ENCODE measurements at regions not wholly inside any gene's neighbourhood (a gene's known extent, or its start where the extent isn't known, plus 50 kb on each side); places are given as distances from the start of the nearest gene placed in this dataset.

- no peak for TF ChIP-seq EP300 (IDR thresholded peaks at IDR 0.05; ENCODE audit: borderline replicate concordance)
- TF ChIP-seq CREB1 (IDR thresholded peaks at IDR 0.05; ENCODE audit: low read depth): no peak
- TF ChIP-seq USF1 (IDR thresholded peaks at IDR 0.05): no peak
- no peak for TF ChIP-seq EGR1 (IDR thresholded peaks at IDR 0.05)
- no peak for TF ChIP-seq TAF1 (IDR thresholded peaks at IDR 0.05; ENCODE audit: low read depth)
- TF ChIP-seq, protein P1, sequence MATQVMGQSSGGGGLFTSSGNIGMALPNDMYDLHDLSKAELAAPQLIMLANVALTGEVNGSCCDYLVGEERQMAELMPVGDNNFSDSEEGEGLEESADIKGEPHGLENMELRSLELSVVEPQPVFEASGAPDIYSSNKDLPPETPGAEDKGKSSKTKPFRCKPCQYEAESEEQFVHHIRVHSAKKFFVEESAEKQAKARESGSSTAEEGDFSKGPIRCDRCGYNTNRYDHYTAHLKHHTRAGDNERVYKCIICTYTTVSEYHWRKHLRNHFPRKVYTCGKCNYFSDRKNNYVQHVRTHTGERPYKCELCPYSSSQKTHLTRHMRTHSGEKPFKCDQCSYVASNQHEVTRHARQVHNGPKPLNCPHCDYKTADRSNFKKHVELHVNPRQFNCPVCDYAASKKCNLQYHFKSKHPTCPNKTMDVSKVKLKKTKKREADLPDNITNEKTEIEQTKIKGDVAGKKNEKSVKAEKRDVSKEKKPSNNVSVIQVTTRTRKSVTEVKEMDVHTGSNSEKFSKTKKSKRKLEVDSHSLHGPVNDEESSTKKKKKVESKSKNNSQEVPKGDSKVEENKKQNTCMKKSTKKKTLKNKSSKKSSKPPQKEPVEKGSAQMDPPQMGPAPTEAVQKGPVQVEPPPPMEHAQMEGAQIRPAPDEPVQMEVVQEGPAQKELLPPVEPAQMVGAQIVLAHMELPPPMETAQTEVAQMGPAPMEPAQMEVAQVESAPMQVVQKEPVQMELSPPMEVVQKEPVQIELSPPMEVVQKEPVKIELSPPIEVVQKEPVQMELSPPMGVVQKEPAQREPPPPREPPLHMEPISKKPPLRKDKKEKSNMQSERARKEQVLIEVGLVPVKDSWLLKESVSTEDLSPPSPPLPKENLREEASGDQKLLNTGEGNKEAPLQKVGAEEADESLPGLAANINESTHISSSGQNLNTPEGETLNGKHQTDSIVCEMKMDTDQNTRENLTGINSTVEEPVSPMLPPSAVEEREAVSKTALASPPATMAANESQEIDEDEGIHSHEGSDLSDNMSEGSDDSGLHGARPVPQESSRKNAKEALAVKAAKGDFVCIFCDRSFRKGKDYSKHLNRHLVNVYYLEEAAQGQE (IDR thresholded peaks at IDR 0.05; ENCODE audit: low read depth): no peak
- no peak for TF ChIP-seq TCF12 (IDR thresholded peaks at IDR 0.05; ENCODE audit: low read depth)
- TF ChIP-seq RAD21 (IDR thresholded peaks at IDR 0.05; ENCODE audit: low read depth): no peak
- no peak for TF ChIP-seq YY1 (IDR thresholded peaks at IDR 0.05; ENCODE audit: low read depth)
These were observed 652.0 kb upstream of the CELF2 start for GRCh38 chr10:10365676-10366075.

- TF ChIP-seq RAD21 (IDR thresholded peaks at IDR 0.05; ENCODE audit: low read depth): no peak
These were observed 650.8 kb upstream of the CELF2 start for GRCh38 chr10:10366836-10367235.

GRCh38 chr10:10367264-10367663 lies 650.4 kb upstream of the CELF2 start:
- no peak for TF ChIP-seq CEBPB (IDR thresholded peaks at IDR 0.05)
- TF ChIP-seq CREB1 (IDR thresholded peaks at IDR 0.05; ENCODE audit: low read depth): no peak
- no peak for TF ChIP-seq TEAD4 (IDR thresholded peaks at IDR 0.05)
- TF ChIP-seq USF1 (IDR thresholded peaks at IDR 0.05): no peak
- TF ChIP-seq TAF1 (IDR thresholded peaks at IDR 0.05; ENCODE audit: low read depth): no peak
- no peak for TF ChIP-seq RAD21 (IDR thresholded peaks at IDR 0.05; ENCODE audit: low read depth)
- TF ChIP-seq EP300 (IDR thresholded peaks at IDR 0.05; ENCODE audit: borderline replicate concordance): no peak
- TF ChIP-seq YY1 (IDR thresholded peaks at IDR 0.05; ENCODE audit: low read depth): no peak
- TF ChIP-seq, protein P1 (IDR thresholded peaks at IDR 0.05; ENCODE audit: low read depth): no peak
- no peak for TF ChIP-seq FOXM1 (IDR thresholded peaks at IDR 0.05; ENCODE audit: borderline replicate concordance, low read depth)
- TF ChIP-seq EGR1 (IDR thresholded peaks at IDR 0.05): no peak
- TF ChIP-seq TCF12 (IDR thresholded peaks at IDR 0.05; ENCODE audit: low read depth): no peak
- TF ChIP-seq NFIC (IDR thresholded peaks at IDR 0.05): no peak
- no peak for TF ChIP-seq ZBTB7A (IDR thresholded peaks at IDR 0.05; ENCODE audit: low read depth)
- TF ChIP-seq MAX (IDR thresholded peaks at IDR 0.05): no peak

DNA sequence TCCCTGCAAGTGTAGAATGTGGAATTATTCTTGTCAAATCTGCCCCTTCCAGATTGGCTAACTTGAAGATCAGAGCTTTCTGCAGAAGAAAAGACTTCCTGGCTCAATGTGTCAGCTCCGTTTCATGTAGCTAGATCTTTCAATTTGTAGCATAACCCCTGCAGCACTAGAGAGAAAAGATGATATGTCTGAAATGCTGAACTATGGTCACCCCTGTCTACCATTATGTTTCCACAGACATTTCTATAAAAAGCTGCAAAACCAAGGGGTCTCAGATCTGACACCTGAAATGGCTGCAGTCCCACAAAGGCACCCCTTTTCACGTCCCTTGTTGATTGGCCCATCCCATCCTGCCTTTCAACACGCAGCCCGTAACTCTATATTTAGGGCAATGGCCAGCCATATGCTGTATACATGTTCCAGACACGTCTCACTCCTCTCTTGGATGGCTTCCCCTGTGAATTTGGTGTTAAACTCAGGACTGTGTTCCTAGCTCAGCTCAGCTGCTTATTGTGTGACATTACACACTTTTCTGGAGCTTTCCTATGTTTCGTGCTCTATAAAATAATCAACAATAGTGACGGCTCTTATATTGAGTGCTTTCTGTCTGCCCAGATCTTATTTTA lies 648.6 kb upstream of the CELF2 start:
- TF ChIP-seq ZBTB7A (IDR thresholded peaks at IDR 0.05; ENCODE audit: low read depth): no peak
- TF ChIP-seq CREB1 (IDR thresholded peaks at IDR 0.05; ENCODE audit: low read depth): no peak
- TF ChIP-seq YY1 (IDR thresholded peaks at IDR 0.05; ENCODE audit: low read depth): no peak
- no peak for TF ChIP-seq TCF12 (IDR thresholded peaks at IDR 0.05; ENCODE audit: low read depth)
- TF ChIP-seq EGR1 (IDR thresholded peaks at IDR 0.05): no peak
- no peak for TF ChIP-seq CEBPB (IDR thresholded peaks at IDR 0.05)
- TF ChIP-seq EP300 (IDR thresholded peaks at IDR 0.05; ENCODE audit: borderline replicate concordance): no peak

- TF ChIP-seq MAX (IDR thresholded peaks at IDR 0.05) (no peak), EGR1 (IDR thresholded peaks at IDR 0.05) (no peak), RAD21 (IDR thresholded peaks at IDR 0.05; ENCODE audit: low read depth) (no peak), YY1 (IDR thresholded peaks at IDR 0.05; ENCODE audit: low read depth) (no peak)
These were observed 631.8 kb upstream of the CELF2 start for GRCh38 chr10:10385831-10386230.

- TF ChIP-seq, protein P1 (IDR thresholded peaks at IDR 0.05; ENCODE audit: low read depth): no peak
- no peak for TF ChIP-seq MAX (IDR thresholded peaks at IDR 0.05)
- TF ChIP-seq FOXM1 (IDR thresholded peaks at IDR 0.05; ENCODE audit: borderline replicate concordance, low read depth): no peak
- TF ChIP-seq EGR1 (IDR thresholded peaks at IDR 0.05): no peak
- no peak for TF ChIP-seq CEBPB (IDR thresholded peaks at IDR 0.05)
- no peak for TF ChIP-seq EP300 (IDR thresholded peaks at IDR 0.05; ENCODE audit: borderline replicate concordance)
- TF ChIP-seq YY1 (IDR thresholded peaks at IDR 0.05; ENCODE audit: low read depth): no peak
- TF ChIP-seq TCF12 (IDR thresholded peaks at IDR 0.05; ENCODE audit: low read depth): no peak
- no peak for TF ChIP-seq USF1 (IDR thresholded peaks at IDR 0.05)
- TF ChIP-seq TAF1 (IDR thresholded peaks at IDR 0.05; ENCODE audit: low read depth): no peak
- no peak for TF ChIP-seq NFIC (IDR thresholded peaks at IDR 0.05)
- TF ChIP-seq CREB1 (IDR thresholded peaks at IDR 0.05; ENCODE audit: low read depth): no peak
- no peak for TF ChIP-seq RAD21 (IDR thresholded peaks at IDR 0.05; ENCODE audit: low read depth)
- TF ChIP-seq TEAD4 (IDR thresholded peaks at IDR 0.05): no peak
- TF ChIP-seq ZBTB7A (IDR thresholded peaks at IDR 0.05; ENCODE audit: low read depth): no peak
These were observed 628.5 kb upstream of the CELF2 start for GRCh38 chr10:10389182-10389581.
